B cell (primary cell): ENCODE measurements at regions not wholly inside any gene's neighbourhood (a gene's known extent, or its start where the extent isn't known, plus 50 kb on each side); places are given as distances from the start of the nearest gene placed in this dataset.

Experiments used
- ATAC-seq: fragments of 200-7000 bp; cut with Tn5 transposase; one replicate; pipeline ENCODE4 v1.10.0; 2021; ENCODE audit warnings: low read depth, mild to moderate bottlenecking, moderate number of reproducible peaks, moderate library complexity
- CTCF ChIA-PET: fragments of 350-600 bp; sonication (Branson Sonifier 250); formaldehyde crosslinking; loops from one replicate; lab custom pipeline; 2021; ENCODE audit warnings: antibody characterized with exemption, inconsistent platforms; lab: Charles Lee
- POLR2A ChIA-PET: fragments of 350-600 bp; sonication (Branson Sonifier 250); formaldehyde crosslinking; loops from one replicate; lab custom pipeline; 2021; ENCODE audit warnings: antibody characterized with exemption; lab: Charles Lee
- DNase-seq: peaks from one replicate; pipeline ENCODE4 v3.0.0; 2013
- H2AFZ ChIP-seq: 2 replicates; pipeline ENCODE4 v1.6.1; 2012; ENCODE audit warnings: mild to moderate bottlenecking, low read depth, low read length; ENCODE audit not compliant: insufficient read depth, poor library complexity, severe bottlenecking
- H3K27ac ChIP-seq, 2 donors: 1 replicate in 1 of 2; 2 replicates in 1 of 2; pipeline ENCODE4 v1.5.1; 2012 to 2013; ENCODE audit warnings: low read length in 2 of 2, mild to moderate bottlenecking in 2 of 2, moderate library complexity in 1 of 2
- H3K27me3 ChIP-seq, 4 experiments: fragments of 200-600 bp in 1 of 4; sonication (generic) in 1 of 4; replicated peaks in 1 of 4; 1 replicate in 2 of 4; 2 replicates in 2 of 4; pipeline versions ENCODE4 v1.6.1 to v1.7.0; 2013 to 2016; ENCODE audit warnings: low read length in 3 of 4, mild to moderate bottlenecking in 2 of 4, mixed read lengths in 1 of 4, moderate library complexity in 1 of 4; ENCODE audit not compliant: insufficient read depth in 4 of 4, control insufficient read depth in 3 of 4; ENCODE audit errors: control extremely low read depth in 1 of 4
- H3K36me3 ChIP-seq, 2 experiments: replicated peaks in 1 of 2; 1 replicate in 1 of 2; 2 replicates in 1 of 2; pipeline versions ENCODE4 v1.6.1 to v1.7.1; 2013; ENCODE audit warnings: low read length in 1 of 2; ENCODE audit not compliant: insufficient read depth in 2 of 2, control insufficient read depth in 1 of 2; ENCODE audit errors: control extremely low read depth in 1 of 2, extremely low read depth in 1 of 2
- H3K4me1 ChIP-seq, 2 donors: fragments of 200-600 bp in 1 of 2; sonication (generic) in 1 of 2; 1 replicate in 1 of 2; 2 replicates in 1 of 2; pipeline versions ENCODE4 v1.5.1 to v1.6.1; 2013 to 2017; ENCODE audit warnings: low read length in 2 of 2; ENCODE audit not compliant: control insufficient read depth in 2 of 2, insufficient read depth in 2 of 2
- H3K4me2 ChIP-seq: replicated peaks from 2 replicates; pipeline ENCODE3; 2012; ENCODE audit warnings: mild to moderate bottlenecking, low read depth, low read length; ENCODE audit not compliant: poor library complexity, severe bottlenecking
- H3K4me3 ChIP-seq, 5 experiments: fragments of 200-600 bp in 1 of 5; sonication (generic) in 1 of 5; 1 replicate in 3 of 5; 2 replicates in 2 of 5; pipeline versions ENCODE4 v1.5.1 to v1.7.0; 2011 to 2016; ENCODE audit warnings: low read length in 4 of 5, mild to moderate bottlenecking in 4 of 5, low read depth in 2 of 5, control low read depth in 1 of 5, moderate library complexity in 1 of 5; ENCODE audit not compliant: insufficient read depth in 1 of 5; ENCODE audit errors: control extremely low read depth in 1 of 5, extremely low read depth in 1 of 5
- H3K79me2 ChIP-seq: fragments of 200-600 bp; sonication (generic); one replicate; pipeline ENCODE4 v1.6.0; 2016; ENCODE audit warnings: low read length; ENCODE audit not compliant: control insufficient read depth, insufficient read depth
- H3K9ac ChIP-seq: fragments of 200-600 bp; sonication (generic); 2 replicates; pipeline ENCODE4 v1.6.1; 2017; ENCODE audit warnings: mild to moderate bottlenecking, low read length, moderate library complexity
- H3K9me3 ChIP-seq, 3 donors: one replicate each; pipeline versions ENCODE4 v1.6.1 to v1.7.1; 2013; ENCODE audit warnings: low read length in 2 of 3; ENCODE audit not compliant: control insufficient read depth in 2 of 3, insufficient read depth in 1 of 3; ENCODE audit errors: control extremely low read depth in 1 of 3
- H4K20me1 ChIP-seq: 2 replicates; pipeline ENCODE4 v1.6.0; 2012; ENCODE audit warnings: mild to moderate bottlenecking, low read length; ENCODE audit not compliant: insufficient read depth, control insufficient read depth, poor library complexity, severe bottlenecking
- H3K27ac Mint-ChIP-seq: one replicate; pipeline ENCODE4 v1.8.0; 2021; ENCODE audit warnings: mixed read lengths
- H3K27me3 Mint-ChIP-seq: one replicate; pipeline ENCODE4 v1.8.0; 2021; ENCODE audit warnings: mixed read lengths
- H3K4me1 Mint-ChIP-seq: one replicate; pipeline ENCODE4 v1.8.0; 2021; ENCODE audit warnings: mixed read lengths
- H3K4me3 Mint-ChIP-seq: one replicate; pipeline ENCODE4 v1.8.0; 2021; ENCODE audit warnings: mixed read lengths
- H3K9me3 Mint-ChIP-seq: one replicate; pipeline ENCODE4 v1.8.0; 2022; ENCODE audit warnings: mixed read lengths; ENCODE audit not compliant: insufficient read depth
- CTCF ChIP-seq: fragments of 200-600 bp; IDR thresholded peaks from one replicate; pipeline ENCODE4 v1.8.0; 2022; ENCODE audit warnings: antibody characterized with exemption, mild to moderate bottlenecking
- EZH2 ChIP-seq: IDR thresholded peaks from 2 replicates; pipeline ENCODE4 v1.6.1; 2012; ENCODE audit warnings: borderline replicate concordance, low read depth, mild to moderate bottlenecking, moderate library complexity, low read length; ENCODE audit not compliant: insufficient read depth, poor library complexity, severe bottlenecking
- WGBS: methylation state at CpG from one replicate; pipeline ENCODE4 v1.1.5; 2013; ENCODE audit warnings: missing lambda C conversion rate; ENCODE audit not compliant: insufficient coverage; 5-methylcytosine and 5-hydroxymethylcytosine counted together
- intact Hi-C: fragments of 100-400 bp; cut with micrococcal nuclease; formaldehyde crosslinking; loops from one replicate; pipeline ENCODE4 v1.10.0; 2022

- ATAC-seq (no peak), DNase-seq (no peak)
- H3K27ac ChIP-seq: no peak overlapping the region
- no peak overlapping the region for H3K9ac ChIP-seq
- Mint-ChIP-seq H3K9me3 (peaks cover 9% of the 10 kb centered on the region), H3K4me3 (no peak overlapping the region), H3K27me3 (no peaks in the 10 kb centered on the region), H3K27ac (no peak overlapping the region), H3K4me1 (no peaks in the 10 kb centered on the region)
- no peak overlapping the region for H3K4me2 ChIP-seq
- H3K27me3 ChIP-seq: no peaks in the 10 kb centered on the region
- ChIA-PET CTCF (no interaction called here), POLR2A (no interaction called here)
- H2AFZ ChIP-seq: no peak overlapping the region
- intact Hi-C loops: no loop called here
- no peaks in the 10 kb centered on the region for H3K36me3 ChIP-seq
- no peaks in the 10 kb centered on the region for H4K20me1 ChIP-seq
- no peak overlapping the region for H3K4me3 ChIP-seq
- H3K9me3 ChIP-seq: peaks cover 0 to 8% (median 0%) of the 10 kb centered on the region in 3 donors
- H3K4me1 ChIP-seq: no peaks in the 10 kb centered on the region
- no peaks in the 10 kb centered on the region for H3K79me2 ChIP-seq
- TF ChIP-seq CTCF (no peak), EZH2 (no peak)
Measured at GRCh38 chr6:76592566-76592965, 520.1 kb upstream of the IMPG1 start.

GRCh38 chr6:76587271-76587670 lies 514.8 kb upstream of the IMPG1 start:
- Histone ChIP-seq H3K4me1 (no peaks in the 10 kb centered on the region), H3K79me2 (no peaks in the 10 kb centered on the region), H3K36me3 (no peaks in the 10 kb centered on the region), H2AFZ (no peak overlapping the region), H3K4me3 (no peak overlapping the region), H4K20me1 (no peaks in the 10 kb centered on the region), H3K4me2 (no peak overlapping the region), H3K9me3 (no peaks in the 10 kb centered on the region), H3K27me3 (no peaks in the 10 kb centered on the region), H3K9ac (no peak overlapping the region), H3K27ac (no peak overlapping the region)
- Mint-ChIP-seq H3K27me3 (no peaks in the 10 kb centered on the region), H3K27ac (no peak overlapping the region), H3K9me3 (no peaks in the 10 kb centered on the region), H3K4me3 (no peak overlapping the region), H3K4me1 (no peaks in the 10 kb centered on the region)
- ChIA-PET POLR2A (no interaction called here), CTCF (no interaction called here)
- no peak for TF ChIP-seq CTCF
- no peak for TF ChIP-seq EZH2
- DNase-seq (no peak), ATAC-seq (no peak)
- 50% methylated on average over 2 of the region's 2 CpGs for WGBS
- intact Hi-C loops: no loop called here
